Bronchial epithelial cell (primary cell): ENCODE measurements at regions not wholly inside any gene's neighbourhood (a gene's known extent, or its start where the extent isn't known, plus 50 kb on each side); places are given as distances from the start of the nearest gene placed in this dataset.
"Not testable (repeated sequence)": the region's sequence is repeated elsewhere in the genome, so short reads cannot be mapped to it uniquely, and the experiment has no call there.

Experiments used
- DNase-seq: peaks from one replicate; pipeline ENCODE4 v3.0.0-alpha.2; 2010; ENCODE audit warnings: low read depth
- FAIRE-seq: peaks from 2 replicates; lab custom pipeline; 2011; peaks lifted over from hg19 to GRCh38; lab: Jason Lieb, UNC
- H3K27me3 ChIP-seq: 2 replicates; pipeline ENCODE4 v1.5.1; 2011; ENCODE audit warnings: low read length; ENCODE audit not compliant: control insufficient read depth, insufficient read depth
- H3K36me3 ChIP-seq: 2 replicates; pipeline ENCODE4 v1.5.1; 2011; ENCODE audit warnings: low read length; ENCODE audit not compliant: control insufficient read depth, insufficient read depth
- H3K4me3 ChIP-seq: 2 replicates; pipeline ENCODE4 v1.5.1; 2011; ENCODE audit warnings: mild to moderate bottlenecking, low read depth, low read length, control low read depth
- TF ChIP-seq, protein P1 (sequence below): IDR thresholded peaks from 2 replicates; pipeline ENCODE4 v1.5.1; 2011; ENCODE audit warnings: mild to moderate bottlenecking, moderate library complexity, low read length, control low read depth, inconsistent platforms; ENCODE audit not compliant: insufficient read depth, severe bottlenecking

DNA sequence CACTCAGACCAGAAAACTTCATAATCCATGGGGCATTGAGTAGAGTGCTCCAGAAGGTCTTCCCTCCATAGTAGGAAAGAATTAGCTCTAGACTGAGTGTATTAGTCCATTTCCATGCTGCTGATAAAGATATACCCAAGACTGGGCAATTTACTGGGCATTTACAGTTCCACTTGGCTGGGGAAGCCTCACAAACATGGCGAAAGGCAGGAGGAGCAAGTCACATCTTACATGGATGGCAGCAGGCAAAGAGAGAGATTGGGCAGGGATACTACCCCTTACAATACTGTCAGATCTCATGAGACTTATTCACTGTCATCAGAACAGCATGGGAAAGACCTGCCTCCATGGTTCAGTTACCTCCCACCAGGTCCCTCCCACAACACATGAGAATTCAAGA, 300.6 kb upstream of the TMEM132C start:
- H3K27me3 ChIP-seq: no peaks in the 10 kb centered on the region
- H3K36me3 ChIP-seq: no peaks in the 10 kb centered on the region
- TF ChIP-seq, protein P1, sequence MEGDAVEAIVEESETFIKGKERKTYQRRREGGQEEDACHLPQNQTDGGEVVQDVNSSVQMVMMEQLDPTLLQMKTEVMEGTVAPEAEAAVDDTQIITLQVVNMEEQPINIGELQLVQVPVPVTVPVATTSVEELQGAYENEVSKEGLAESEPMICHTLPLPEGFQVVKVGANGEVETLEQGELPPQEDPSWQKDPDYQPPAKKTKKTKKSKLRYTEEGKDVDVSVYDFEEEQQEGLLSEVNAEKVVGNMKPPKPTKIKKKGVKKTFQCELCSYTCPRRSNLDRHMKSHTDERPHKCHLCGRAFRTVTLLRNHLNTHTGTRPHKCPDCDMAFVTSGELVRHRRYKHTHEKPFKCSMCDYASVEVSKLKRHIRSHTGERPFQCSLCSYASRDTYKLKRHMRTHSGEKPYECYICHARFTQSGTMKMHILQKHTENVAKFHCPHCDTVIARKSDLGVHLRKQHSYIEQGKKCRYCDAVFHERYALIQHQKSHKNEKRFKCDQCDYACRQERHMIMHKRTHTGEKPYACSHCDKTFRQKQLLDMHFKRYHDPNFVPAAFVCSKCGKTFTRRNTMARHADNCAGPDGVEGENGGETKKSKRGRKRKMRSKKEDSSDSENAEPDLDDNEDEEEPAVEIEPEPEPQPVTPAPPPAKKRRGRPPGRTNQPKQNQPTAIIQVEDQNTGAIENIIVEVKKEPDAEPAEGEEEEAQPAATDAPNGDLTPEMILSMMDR: no peak
- FAIRE-seq: no peak
- H3K4me3 ChIP-seq: no peak overlapping the region
- no peak for DNase-seq

DNA sequence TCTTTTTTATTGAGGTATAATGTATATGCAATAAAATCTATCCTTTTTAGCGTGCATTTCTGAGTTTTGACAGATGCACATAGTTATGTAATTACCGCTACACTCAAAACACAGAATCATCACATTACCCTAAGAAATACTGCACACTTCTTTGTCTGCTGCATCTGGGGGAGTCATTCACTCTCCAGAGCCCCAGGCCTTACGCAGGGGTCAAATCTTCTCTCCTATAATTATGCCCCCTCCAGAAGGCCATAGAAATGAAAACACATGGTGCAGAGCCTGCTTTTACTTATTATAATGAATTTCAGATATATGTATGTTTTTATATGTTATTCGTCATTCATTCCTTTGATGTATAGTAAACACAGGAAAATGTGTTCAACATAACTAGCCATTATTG, 296.5 kb upstream of the TMEM132C start:
- no peak for FAIRE-seq
- Histone ChIP-seq H3K36me3 (no peaks in the 10 kb centered on the region), H3K27me3 (no peaks in the 10 kb centered on the region), H3K4me3 (no peak overlapping the region)
- no peak for DNase-seq
- TF ChIP-seq, protein P1: no peak

DNA sequence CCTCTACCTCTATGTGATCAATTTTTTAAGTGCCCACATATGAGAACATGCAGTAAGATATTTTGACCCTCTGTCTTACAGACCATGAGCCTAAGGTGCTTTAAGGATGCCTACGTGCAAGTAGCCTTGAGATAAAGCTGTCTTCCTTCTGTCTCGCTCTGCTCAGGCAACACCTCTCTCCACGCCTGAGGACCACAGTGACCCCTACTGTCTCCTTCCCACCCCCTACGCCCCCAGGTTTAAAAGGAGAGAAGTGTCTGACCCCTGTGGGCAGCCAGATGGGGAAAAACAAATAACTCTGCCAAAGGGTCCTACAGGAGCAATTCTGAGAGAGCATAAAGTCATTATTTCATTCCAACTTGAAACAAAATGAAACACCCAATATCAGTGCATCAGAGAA, 286.4 kb upstream of the TMEM132C start:
- Histone ChIP-seq H3K4me3 (no peak overlapping the region), H3K27me3 (no peaks in the 10 kb centered on the region), H3K36me3 (no peaks in the 10 kb centered on the region)
- FAIRE-seq (no peak), DNase-seq (no peak)
- TF ChIP-seq, protein P1: no peak

DNA sequence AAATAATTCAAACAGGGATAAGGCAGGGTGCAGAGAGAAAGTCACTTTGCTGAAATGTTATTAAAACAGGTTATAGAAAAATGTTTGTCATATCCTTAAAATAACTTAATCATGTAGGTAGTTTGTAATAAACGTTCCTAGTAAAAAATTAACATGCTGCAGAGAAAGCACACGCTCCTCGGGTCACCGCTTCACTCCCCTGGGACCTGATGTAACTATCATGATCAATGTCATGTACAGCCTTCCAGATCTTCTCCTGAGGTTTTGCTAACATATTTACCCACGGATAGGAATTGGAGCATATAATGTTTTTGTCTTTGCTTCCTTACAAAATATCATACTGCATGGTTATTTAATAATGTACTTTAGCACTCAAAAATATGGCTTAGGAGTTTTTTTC, 285.1 kb upstream of the TMEM132C start:
- DNase-seq (no peak), FAIRE-seq (no peak)
- Histone ChIP-seq H3K4me3 (no peak overlapping the region), H3K36me3 (no peaks in the 10 kb centered on the region), H3K27me3 (no peaks in the 10 kb centered on the region)
- TF ChIP-seq, protein P1: no peak

DNA sequence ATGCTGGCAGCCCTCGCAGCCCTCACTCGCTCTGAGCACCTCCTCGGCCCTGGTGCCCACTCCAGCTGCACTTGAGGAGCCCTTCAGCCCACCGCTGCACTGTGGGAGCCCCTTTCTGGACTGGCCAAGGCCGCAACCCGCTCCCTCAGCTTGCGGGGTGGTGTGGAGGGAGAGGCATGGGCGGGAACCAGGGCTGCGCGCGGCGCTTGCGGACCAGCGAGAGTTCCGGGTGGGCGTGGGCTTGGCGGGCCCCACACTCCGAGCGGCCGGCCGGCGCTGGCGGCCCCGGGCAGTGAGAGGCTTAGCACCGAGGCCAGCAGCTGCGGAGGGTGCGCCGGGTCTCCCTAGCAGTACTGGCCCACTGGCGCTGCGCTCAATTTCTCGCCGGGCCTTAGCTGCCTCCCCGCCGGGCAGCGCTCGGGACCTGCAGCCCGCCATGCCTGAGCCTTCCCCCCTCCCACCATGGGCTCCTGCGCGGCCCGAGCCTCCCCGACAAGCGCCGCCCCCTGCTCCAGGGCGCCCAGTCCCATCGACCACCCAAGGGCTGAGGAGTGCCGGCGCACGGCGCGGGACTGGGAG, 283.7 kb upstream of the TMEM132C start:
- H3K36me3 ChIP-seq, FAIRE-seq: not testable (repeated sequence)

DNA sequence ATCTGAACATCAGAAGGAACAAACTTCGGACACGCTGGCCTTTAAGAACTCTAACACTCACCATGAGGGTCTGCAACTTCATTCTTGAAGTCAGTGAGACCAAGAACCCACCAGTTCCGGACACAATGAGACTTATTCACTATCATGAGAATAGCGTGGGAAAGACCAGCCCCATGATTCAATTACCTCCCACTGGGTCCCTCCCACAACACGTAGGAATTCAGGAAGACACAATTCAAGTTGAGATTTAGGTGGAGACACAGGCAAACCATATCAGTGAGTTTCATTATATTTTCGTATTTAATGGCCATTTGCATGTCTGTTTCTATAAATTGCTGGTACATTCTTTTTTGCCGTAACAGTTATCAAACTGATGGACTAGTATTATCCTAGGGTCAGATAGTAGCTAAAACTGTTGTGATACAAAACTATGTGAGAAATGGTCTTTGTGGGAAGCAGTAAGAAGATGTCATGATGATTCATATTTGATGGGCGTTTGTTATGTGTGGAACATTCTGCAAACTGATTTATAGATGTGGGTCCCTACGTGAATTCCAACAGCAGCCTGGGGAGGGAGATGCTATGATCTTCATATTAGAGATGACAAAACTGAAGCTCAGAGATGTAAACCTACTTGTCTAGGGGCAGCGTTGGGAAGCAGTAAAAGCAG, 282.4 kb upstream of the TMEM132C start:
- Histone ChIP-seq H3K27me3 (no peaks in the 10 kb centered on the region), H3K36me3 (no peaks in the 10 kb centered on the region), H3K4me3 (no peak overlapping the region)
- DNase-seq (no peak), FAIRE-seq (no peak)
- TF ChIP-seq, protein P1: no peak

More for the DNA sequence above, 283.7 kb upstream of the TMEM132C start:
- not testable (repeated sequence) for H3K27me3 ChIP-seq, DNase-seq, H3K4me3 ChIP-seq
